Epithelial cell of esophagus (primary cell): ENCODE measurements at regions not wholly inside any gene's neighbourhood (a gene's known extent, or its start where the extent isn't known, plus 50 kb on each side); places are given as distances from the start of the nearest gene placed in this dataset.
A peak's percentile ranks its signal among the peaks of the same experiment; 100 is the strongest.

ENCODE experiments used
- DNase-seq: peaks from one replicate; pipeline ENCODE4 v3.0.0; 2010; ENCODE audit warnings: low read depth
- H3K4me3 ChIP-seq: 2 replicates; pipeline ENCODE4 v1.5.1; 2011; ENCODE audit warnings: mild to moderate bottlenecking, low read length, control low read depth
- CTCF ChIP-seq: IDR thresholded peaks from 2 replicates; pipeline ENCODE4 v1.5.1; 2011; ENCODE audit warnings: low read depth, mild to moderate bottlenecking, low read length, control low read depth, inconsistent platforms; ENCODE audit not compliant: insufficient read depth; ENCODE audit errors: missing control alignments

DNA sequence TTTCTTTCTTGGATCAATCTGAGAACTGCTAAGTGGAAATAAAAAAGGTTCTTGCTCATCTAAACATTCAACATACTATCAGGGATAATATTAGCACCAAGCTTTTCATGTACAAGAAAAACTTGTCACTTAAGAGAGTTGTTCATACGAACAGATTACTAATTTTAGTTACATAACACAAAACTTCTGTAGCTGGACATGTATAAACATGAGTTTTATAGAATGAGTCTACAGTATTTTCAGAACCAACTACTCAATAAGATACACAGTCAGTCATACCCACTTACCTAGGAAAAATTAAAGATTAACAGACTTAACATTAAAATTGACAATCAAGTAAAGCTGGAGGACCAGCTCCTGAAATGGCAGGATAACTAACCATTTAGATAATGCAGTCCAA, 540.1 kb upstream of the FAM241A start:
- no peak overlapping the region for H3K4me3 ChIP-seq
- DNase-seq, result peak; percentile 67
- no peak for TF ChIP-seq CTCF

- H3K4me3 ChIP-seq, result no peak overlapping the region
- DNase-seq, result no peak
- no peak for TF ChIP-seq CTCF
Observed at GRCh38 chr4:111610681-111611080, 534.6 kb upstream of the FAM241A start.

DNA sequence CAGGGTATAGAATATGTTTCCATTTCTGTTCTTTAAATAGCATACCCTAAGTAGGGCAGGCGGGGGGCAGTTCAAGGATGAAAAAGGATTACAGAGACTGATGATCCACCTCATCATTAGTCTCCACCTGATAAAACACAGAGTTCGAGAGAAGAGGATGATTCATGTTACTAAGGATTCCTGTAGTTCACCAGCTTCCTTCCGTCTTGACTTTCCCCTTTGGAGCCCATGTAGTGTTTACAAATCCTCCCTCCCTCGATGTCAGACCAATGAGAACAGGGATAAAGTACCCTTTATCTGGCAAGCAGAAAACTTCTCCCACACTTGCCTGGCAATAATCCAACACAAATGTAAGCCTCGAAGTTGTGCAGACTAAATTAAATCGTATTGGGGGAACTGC, 526.3 kb upstream of the FAM241A start:
- no peak for TF ChIP-seq CTCF
- H3K4me3 ChIP-seq, result no peak overlapping the region
- DNase-seq, result peak; percentile 20

- DNase-seq, result no peak
- no peak overlapping the region for H3K4me3 ChIP-seq
- no peak for TF ChIP-seq CTCF
Observed at GRCh38 chr4:111628437-111628836, 516.8 kb upstream of the FAM241A start.

DNA sequence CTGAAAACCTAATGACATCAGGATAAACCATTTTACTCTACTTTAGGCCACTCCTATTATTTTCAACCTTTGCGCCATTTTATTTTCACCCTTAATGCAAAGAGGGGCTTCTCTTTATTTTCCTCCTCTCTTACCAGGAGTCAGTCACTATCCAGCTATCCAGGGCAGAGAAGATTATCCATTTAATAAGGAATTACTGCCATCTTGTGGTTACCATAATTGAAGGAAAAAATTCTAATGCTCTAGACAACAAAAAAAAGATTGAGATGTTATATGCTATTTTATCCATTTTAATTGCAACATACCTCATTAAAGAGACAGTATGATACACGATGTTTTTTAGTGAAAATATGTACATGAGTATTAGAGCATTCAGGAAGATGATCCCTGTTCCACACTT, 514.5 kb upstream of the FAM241A start:
- peak; percentile 50 for DNase-seq
- no peak overlapping the region for H3K4me3 ChIP-seq
- TF ChIP-seq CTCF, result peak; percentile 37

DNA sequence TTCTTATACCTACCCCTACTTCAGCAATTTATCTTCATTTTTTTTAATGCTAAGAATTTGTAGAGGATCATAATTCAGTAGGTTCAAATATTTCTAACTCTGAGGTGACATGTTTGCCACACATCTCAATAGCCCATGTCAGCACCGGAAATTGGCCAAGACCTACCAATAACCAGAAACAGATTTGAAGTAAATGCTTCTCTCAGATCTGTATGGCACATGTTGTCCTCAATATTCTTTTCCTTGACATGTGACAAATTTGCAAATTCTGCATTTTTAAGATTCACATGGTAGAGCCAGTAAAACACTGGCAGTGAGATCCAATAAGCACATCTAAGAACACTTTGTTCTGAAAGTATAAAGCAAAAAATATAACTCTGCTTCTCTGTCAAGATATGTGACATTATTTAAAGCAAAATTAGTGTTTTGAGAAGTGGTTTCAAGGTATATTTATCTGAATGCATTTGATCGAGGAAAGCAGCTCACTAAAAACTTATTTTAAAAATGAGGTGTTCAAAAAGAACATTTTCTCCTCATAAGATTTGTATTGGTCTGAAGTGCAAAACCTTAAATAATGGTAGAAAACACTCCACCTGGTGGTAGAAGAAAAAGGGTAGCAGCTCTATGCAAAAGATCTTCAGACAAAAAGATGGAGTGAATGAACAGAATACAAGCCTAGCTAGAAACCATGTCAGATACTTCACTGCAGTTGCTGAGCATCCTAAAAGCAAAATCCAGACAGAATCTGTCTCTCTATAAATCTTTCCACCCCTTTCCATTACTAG, 513.8 kb upstream of the FAM241A start:
- peak; percentile 35 for DNase-seq
- peak; percentile 39 for TF ChIP-seq CTCF
- H3K4me3 ChIP-seq, result no peak overlapping the region

DNA sequence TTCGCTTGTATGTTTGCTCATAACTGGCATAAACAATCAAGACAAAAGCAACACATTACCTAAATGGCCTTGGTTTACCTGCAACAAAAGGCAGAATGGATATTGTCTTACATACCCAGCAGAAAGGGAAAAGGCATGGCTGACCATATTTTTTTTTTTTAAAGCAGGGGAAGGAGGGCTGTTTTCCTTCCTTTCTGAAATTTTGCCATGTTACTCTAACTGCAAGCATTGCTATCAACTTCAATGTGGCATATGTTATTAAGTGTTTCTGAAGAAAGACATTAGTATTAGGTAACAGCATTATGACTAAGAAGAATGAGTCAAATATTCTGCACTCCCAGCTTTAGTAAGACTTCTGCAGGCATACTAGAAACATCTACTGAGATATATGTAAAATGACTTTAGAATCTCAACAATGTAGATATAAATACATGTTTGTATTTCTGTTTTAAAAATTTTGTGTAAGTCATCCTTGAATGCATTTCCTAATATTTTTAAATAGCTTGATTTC, 512.6 kb upstream of the FAM241A start:
- DNase-seq, result peak; percentile 76
- no peak for TF ChIP-seq CTCF
- no peak overlapping the region for H3K4me3 ChIP-seq
